ENCODE measurements at regions not wholly inside any gene's neighbourhood (a gene's known extent, or its start where the extent isn't known, plus 50 kb on each side); places are given as distances from the start of the nearest gene placed in this dataset.

DNA sequence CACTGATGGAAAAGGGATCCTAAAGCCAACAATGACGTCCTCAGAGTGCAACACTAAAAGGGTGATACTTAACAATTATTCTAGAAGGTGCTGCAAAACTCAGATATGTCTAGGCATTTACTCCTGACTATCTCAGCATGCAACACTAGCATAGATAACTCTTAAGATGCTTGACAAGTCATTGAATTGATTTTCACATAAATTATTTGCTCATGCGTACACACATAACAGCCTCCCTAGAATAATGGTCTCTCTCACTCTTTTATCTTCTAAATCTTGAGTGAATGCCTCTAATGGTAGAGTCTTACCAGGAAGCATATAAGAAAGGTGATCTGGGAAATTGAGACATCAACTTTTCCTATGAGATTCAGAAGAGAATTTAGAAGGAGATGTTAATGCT is 1283.7 kb downstream of the MRPL39 start:
- no peaks in the 10 kb centered on the region for H3K36me3 ChIP-seq (ENCODE audit: control insufficient read depth in 4 of 4, insufficient read depth in 3 of 4, low read depth in 1 of 4, low read length in 3 of 4)
- TF ChIP-seq GABPA (IDR thresholded peaks at IDR 0.05 in 1 of 2, conservative IDR thresholded peaks at IDR 0.05 in 1 of 2) (no peak), HNF4A (conservative IDR thresholded peaks at IDR 0.05) (no peak), HNF4G (IDR thresholded peaks at IDR 0.05) (no peak), TAF1 (conservative IDR thresholded peaks at IDR 0.05) (no peak), NR2F2 (IDR thresholded peaks at IDR 0.05) (no peak), JUND (IDR thresholded peaks at IDR 0.05) (no peak), RAD21 (IDR thresholded peaks at IDR 0.05) (no peak), RXRA (IDR thresholded peaks at IDR 0.05) (no peak), YY1 (IDR thresholded peaks at IDR 0.05) (no peak), EGR1 (IDR thresholded peaks at IDR 0.05; ENCODE audit: low read depth in 2 of 2) (no peak), SP1 (IDR thresholded peaks at IDR 0.05) (no peak), FOXA2 (IDR thresholded peaks at IDR 0.05) (no peak), FOXA1 (IDR thresholded peaks at IDR 0.05) (no peak)
- TF ChIP-seq, protein P1, sequence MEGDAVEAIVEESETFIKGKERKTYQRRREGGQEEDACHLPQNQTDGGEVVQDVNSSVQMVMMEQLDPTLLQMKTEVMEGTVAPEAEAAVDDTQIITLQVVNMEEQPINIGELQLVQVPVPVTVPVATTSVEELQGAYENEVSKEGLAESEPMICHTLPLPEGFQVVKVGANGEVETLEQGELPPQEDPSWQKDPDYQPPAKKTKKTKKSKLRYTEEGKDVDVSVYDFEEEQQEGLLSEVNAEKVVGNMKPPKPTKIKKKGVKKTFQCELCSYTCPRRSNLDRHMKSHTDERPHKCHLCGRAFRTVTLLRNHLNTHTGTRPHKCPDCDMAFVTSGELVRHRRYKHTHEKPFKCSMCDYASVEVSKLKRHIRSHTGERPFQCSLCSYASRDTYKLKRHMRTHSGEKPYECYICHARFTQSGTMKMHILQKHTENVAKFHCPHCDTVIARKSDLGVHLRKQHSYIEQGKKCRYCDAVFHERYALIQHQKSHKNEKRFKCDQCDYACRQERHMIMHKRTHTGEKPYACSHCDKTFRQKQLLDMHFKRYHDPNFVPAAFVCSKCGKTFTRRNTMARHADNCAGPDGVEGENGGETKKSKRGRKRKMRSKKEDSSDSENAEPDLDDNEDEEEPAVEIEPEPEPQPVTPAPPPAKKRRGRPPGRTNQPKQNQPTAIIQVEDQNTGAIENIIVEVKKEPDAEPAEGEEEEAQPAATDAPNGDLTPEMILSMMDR (IDR thresholded peaks at IDR 0.05; ENCODE audit: low read depth, low read length, missing input control): no peak
- TF ChIP-seq, protein P2, sequence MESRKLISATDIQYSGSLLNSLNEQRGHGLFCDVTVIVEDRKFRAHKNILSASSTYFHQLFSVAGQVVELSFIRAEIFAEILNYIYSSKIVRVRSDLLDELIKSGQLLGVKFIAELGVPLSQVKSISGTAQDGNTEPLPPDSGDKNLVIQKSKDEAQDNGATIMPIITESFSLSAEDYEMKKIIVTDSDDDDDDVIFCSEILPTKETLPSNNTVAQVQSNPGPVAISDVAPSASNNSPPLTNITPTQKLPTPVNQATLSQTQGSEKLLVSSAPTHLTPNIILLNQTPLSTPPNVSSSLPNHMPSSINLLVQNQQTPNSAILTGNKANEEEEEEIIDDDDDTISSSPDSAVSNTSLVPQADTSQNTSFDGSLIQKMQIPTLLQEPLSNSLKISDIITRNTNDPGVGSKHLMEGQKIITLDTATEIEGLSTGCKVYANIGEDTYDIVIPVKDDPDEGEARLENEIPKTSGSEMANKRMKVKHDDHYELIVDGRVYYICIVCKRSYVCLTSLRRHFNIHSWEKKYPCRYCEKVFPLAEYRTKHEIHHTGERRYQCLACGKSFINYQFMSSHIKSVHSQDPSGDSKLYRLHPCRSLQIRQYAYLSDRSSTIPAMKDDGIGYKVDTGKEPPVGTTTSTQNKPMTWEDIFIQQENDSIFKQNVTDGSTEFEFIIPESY (IDR thresholded peaks at IDR 0.05): no peak
- TF ChIP-seq, protein P3, sequence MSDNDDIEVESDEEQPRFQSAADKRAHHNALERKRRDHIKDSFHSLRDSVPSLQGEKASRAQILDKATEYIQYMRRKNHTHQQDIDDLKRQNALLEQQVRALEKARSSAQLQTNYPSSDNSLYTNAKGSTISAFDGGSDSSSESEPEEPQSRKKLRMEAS (IDR thresholded peaks at IDR 0.05): no peak
- TF ChIP-seq, protein P4, sequence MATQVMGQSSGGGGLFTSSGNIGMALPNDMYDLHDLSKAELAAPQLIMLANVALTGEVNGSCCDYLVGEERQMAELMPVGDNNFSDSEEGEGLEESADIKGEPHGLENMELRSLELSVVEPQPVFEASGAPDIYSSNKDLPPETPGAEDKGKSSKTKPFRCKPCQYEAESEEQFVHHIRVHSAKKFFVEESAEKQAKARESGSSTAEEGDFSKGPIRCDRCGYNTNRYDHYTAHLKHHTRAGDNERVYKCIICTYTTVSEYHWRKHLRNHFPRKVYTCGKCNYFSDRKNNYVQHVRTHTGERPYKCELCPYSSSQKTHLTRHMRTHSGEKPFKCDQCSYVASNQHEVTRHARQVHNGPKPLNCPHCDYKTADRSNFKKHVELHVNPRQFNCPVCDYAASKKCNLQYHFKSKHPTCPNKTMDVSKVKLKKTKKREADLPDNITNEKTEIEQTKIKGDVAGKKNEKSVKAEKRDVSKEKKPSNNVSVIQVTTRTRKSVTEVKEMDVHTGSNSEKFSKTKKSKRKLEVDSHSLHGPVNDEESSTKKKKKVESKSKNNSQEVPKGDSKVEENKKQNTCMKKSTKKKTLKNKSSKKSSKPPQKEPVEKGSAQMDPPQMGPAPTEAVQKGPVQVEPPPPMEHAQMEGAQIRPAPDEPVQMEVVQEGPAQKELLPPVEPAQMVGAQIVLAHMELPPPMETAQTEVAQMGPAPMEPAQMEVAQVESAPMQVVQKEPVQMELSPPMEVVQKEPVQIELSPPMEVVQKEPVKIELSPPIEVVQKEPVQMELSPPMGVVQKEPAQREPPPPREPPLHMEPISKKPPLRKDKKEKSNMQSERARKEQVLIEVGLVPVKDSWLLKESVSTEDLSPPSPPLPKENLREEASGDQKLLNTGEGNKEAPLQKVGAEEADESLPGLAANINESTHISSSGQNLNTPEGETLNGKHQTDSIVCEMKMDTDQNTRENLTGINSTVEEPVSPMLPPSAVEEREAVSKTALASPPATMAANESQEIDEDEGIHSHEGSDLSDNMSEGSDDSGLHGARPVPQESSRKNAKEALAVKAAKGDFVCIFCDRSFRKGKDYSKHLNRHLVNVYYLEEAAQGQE (IDR thresholded peaks at IDR 0.05): no peak
- TF ChIP-seq, protein P5, sequence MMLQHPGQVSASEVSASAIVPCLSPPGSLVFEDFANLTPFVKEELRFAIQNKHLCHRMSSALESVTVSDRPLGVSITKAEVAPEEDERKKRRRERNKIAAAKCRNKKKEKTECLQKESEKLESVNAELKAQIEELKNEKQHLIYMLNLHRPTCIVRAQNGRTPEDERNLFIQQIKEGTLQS (IDR thresholded peaks at IDR 0.05): no peak
- no peaks in the 10 kb centered on the region for H3K27me3 ChIP-seq (ENCODE audit: control insufficient read depth in 4 of 4, insufficient read depth in 4 of 4, low read length in 3 of 4)
- H3K4me3 ChIP-seq (ENCODE audit: low read depth in 1 of 3, low read length in 3 of 3): no peak overlapping the region
- no peaks in the 10 kb centered on the region for H3K9me3 ChIP-seq (ENCODE audit: control insufficient read depth in 4 of 4, low read length in 3 of 4)
- H3K27ac ChIP-seq (ENCODE audit: low read depth in 1 of 2, low read length in 2 of 2): no peak overlapping the region
- H3K4me1 ChIP-seq (ENCODE audit: control insufficient read depth in 4 of 4, insufficient read depth in 4 of 4, low read length in 3 of 4): no peaks in the 10 kb centered on the region
- DNase-seq (ENCODE audit: low spot score): no peak
- no peak overlapping the region for H3K9ac ChIP-seq (ENCODE audit: low read depth in 1 of 2, low read length in 2 of 2)
- WGBS: 67% methylated on average over 2 of the region's 2 CpGs
